Erythroblast (primary cell): ENCODE measurements at regions not wholly inside any gene's neighbourhood (a gene's known extent, or its start where the extent isn't known, plus 50 kb on each side); places are given as distances from the start of the nearest gene placed in this dataset.

Experiments
- GATA1 ChIP-seq: IDR thresholded peaks from 2 replicates; pipeline ENCODE4 v1.6.1; 2011; ENCODE audit warnings: low read depth, mild to moderate bottlenecking, control low read depth, low read length, moderate library complexity
- POLR2A ChIP-seq: IDR thresholded peaks from 2 replicates; pipeline ENCODE4 v1.6.1; 2011; ENCODE audit warnings: mild to moderate bottlenecking, low read length

GRCh38 chr7:88693131-88693530 lies 66.4 kb upstream of the ZNF804B start:
- TF ChIP-seq POLR2A (no peak), GATA1 (no peak)
